Vagina (tissue), 2 donors: ENCODE measurements at regions not wholly inside any gene's neighbourhood (a gene's known extent, or its start where the extent isn't known, plus 50 kb on each side); places are given as distances from the start of the nearest gene placed in this dataset.

Experiments
- DNase-seq, 2 donors: peaks; one replicate each; pipeline ENCODE4 v3.0.0-alpha.2; 2017; ENCODE audit errors: extremely low spot score in 2 of 2
- H3K27ac ChIP-seq: fragments of 200-600 bp; sonication (generic); one replicate; pipeline ENCODE4 v1.5.1; 2019
- H3K27me3 ChIP-seq: fragments of 200-600 bp; sonication (generic); one replicate; pipeline ENCODE4 v1.5.1; 2019
- H3K36me3 ChIP-seq, 2 donors: fragments of 200-600 bp; sonication (generic); one replicate each; pipeline ENCODE4 v1.5.1; 2017 to 2019
- H3K4me1 ChIP-seq: fragments of 200-600 bp; sonication (generic); one replicate; pipeline ENCODE4 v1.5.1; 2019
- H3K4me3 ChIP-seq, 2 donors: fragments of 200-600 bp; sonication (generic); 1 replicate in 1 of 2; 2 replicates in 1 of 2; pipeline ENCODE4 v1.5.1; 2016 to 2019
- H3K9me3 ChIP-seq: fragments of 200-600 bp; sonication (generic); one replicate; pipeline ENCODE4 v1.5.1; 2019
- POLR2A ChIP-seq, 2 donors: fragments of 450-650 bp; IDR thresholded peaks; one replicate each; pipeline ENCODE4 v1.6.1; 2017; ENCODE audit warnings: antibody characterized with exemption in 2 of 2, mild to moderate bottlenecking in 2 of 2, moderate library complexity in 2 of 2
- POLR2AphosphoS5 ChIP-seq, 2 donors: sonication (generic); formaldehyde crosslinking; IDR thresholded peaks; one replicate each; pipeline ENCODE4 v1.9.0; 2017; ENCODE audit warnings: antibody characterized with exemption in 2 of 2, mild to moderate bottlenecking in 2 of 2, low read depth in 1 of 2; ENCODE audit not compliant: insufficient read depth in 1 of 2
- intact Hi-C: fragments of 100-400 bp; cut with DNase I; formaldehyde crosslinking; loops from one replicate; pipeline ENCODE4 v1.15.1; 2023
- TF ChIP-seq, protein P1 (sequence below), 3 experiments: fragments of 450-650 bp in 2 of 3; fragments of 200-600 bp in 1 of 3; sonication (generic) in 1 of 3; IDR thresholded peaks; one replicate each; pipeline ENCODE4 v1.5.1; 2017 to 2019; ENCODE audit warnings: antibody characterized with exemption in 3 of 3, mild to moderate bottlenecking in 2 of 3, moderate library complexity in 2 of 3

- intact Hi-C loops, result no loop called here
- H3K4me3 ChIP-seq, result no peak overlapping the region
- no peaks in the 10 kb centered on the region for H3K9me3 ChIP-seq
- no peak for DNase-seq
- TF ChIP-seq POLR2A (IDR thresholded peaks at IDR 0.05), result no peak
- TF ChIP-seq, protein P1, sequence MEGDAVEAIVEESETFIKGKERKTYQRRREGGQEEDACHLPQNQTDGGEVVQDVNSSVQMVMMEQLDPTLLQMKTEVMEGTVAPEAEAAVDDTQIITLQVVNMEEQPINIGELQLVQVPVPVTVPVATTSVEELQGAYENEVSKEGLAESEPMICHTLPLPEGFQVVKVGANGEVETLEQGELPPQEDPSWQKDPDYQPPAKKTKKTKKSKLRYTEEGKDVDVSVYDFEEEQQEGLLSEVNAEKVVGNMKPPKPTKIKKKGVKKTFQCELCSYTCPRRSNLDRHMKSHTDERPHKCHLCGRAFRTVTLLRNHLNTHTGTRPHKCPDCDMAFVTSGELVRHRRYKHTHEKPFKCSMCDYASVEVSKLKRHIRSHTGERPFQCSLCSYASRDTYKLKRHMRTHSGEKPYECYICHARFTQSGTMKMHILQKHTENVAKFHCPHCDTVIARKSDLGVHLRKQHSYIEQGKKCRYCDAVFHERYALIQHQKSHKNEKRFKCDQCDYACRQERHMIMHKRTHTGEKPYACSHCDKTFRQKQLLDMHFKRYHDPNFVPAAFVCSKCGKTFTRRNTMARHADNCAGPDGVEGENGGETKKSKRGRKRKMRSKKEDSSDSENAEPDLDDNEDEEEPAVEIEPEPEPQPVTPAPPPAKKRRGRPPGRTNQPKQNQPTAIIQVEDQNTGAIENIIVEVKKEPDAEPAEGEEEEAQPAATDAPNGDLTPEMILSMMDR (IDR thresholded peaks at IDR 0.05), result no peak
- no peak for TF ChIP-seq POLR2AphosphoS5 (IDR thresholded peaks at IDR 0.05; ENCODE audit: insufficient read depth in 1 of 2, low read depth in 1 of 2)
- no peaks in the 10 kb centered on the region for H3K4me1 ChIP-seq
- no peaks in the 10 kb centered on the region for H3K27me3 ChIP-seq
- no peak overlapping the region for H3K27ac ChIP-seq
- H3K36me3 ChIP-seq, result no peaks in the 10 kb centered on the region
These were observed 165.7 kb upstream of the KCNJ3 start for GRCh38 chr2:154532763-154533162.

GRCh38 chr2:154533300-154533940 lies 165.1 kb upstream of the KCNJ3 start:
- intact Hi-C loops, result no loop called here
- TF ChIP-seq POLR2AphosphoS5 (IDR thresholded peaks at IDR 0.05; ENCODE audit: insufficient read depth in 1 of 2, low read depth in 1 of 2) (no peak), POLR2A (IDR thresholded peaks at IDR 0.05) (no peak)
- TF ChIP-seq, protein P1 (IDR thresholded peaks at IDR 0.05), result no peak
- H3K27ac ChIP-seq, result no peak overlapping the region
- H3K36me3 ChIP-seq, result no peaks in the 10 kb centered on the region
- H3K4me3 ChIP-seq, result no peak overlapping the region
- DNase-seq, result no peak
- no peaks in the 10 kb centered on the region for H3K9me3 ChIP-seq
- no peaks in the 10 kb centered on the region for H3K4me1 ChIP-seq
- no peaks in the 10 kb centered on the region for H3K27me3 ChIP-seq

DNA sequence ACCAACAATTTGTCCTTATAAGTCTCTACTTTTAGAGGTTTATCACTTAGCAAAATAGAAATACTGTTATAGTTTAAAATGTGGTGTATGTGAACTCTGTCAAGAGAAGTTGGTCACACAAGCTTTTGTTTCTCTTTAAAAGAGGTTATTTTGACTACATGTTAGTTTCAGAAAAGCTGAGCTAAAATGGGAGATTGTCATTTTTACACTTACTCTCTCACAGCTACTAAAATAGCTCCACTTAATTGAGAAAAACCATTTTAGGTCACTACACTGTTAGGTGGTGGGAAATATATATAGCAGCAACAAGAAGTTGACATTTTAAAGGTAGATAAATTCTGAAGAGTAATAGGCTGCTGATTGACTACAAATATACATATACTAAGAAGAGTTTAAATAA lies 161.5 kb upstream of the KCNJ3 start:
- TF ChIP-seq POLR2A (IDR thresholded peaks at IDR 0.05), result no peak
- TF ChIP-seq, protein P1 (IDR thresholded peaks at IDR 0.05), result no peak
- no peak for TF ChIP-seq POLR2AphosphoS5 (IDR thresholded peaks at IDR 0.05; ENCODE audit: insufficient read depth in 1 of 2, low read depth in 1 of 2)
- DNase-seq, result no peak
- Histone ChIP-seq H3K36me3 (no peaks in the 10 kb centered on the region), H3K4me1 (no peaks in the 10 kb centered on the region), H3K27me3 (no peaks in the 10 kb centered on the region), H3K9me3 (no peaks in the 10 kb centered on the region), H3K4me3 (no peak overlapping the region), H3K27ac (no peak overlapping the region)
- intact Hi-C loops, result no loop called here

DNA sequence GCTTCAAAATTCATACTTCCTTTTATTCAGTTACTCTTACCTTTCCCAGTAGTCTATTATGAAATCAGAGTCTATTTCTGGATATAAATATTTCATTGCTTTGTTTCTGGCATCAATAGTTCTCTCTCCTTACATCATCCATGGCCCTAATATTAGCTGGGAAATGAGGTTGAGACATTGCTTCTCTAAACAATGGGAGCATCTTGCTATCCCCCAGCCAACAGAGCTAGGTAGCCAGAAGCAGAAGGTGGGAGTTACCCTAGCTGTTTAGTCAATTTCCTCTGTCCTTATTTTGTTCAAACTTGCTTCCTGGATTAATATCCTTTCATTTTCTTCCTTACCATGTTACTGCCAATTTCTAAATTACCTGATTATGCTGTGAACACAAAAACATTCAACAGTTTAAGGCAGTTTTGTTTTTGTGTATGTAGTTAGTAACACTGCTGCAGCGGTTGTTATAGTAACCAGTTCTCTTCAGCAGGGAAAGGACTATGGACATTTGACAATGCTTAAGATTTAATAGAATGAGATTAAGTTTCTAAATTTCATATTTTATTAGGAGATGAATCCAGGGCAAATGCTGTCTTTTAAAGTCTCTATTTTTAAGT lies 160.5 kb upstream of the KCNJ3 start:
- no peaks in the 10 kb centered on the region for H3K27me3 ChIP-seq
- no peak overlapping the region for H3K27ac ChIP-seq
- no peaks in the 10 kb centered on the region for H3K4me1 ChIP-seq
- intact Hi-C loops, result no loop called here
- no peak overlapping the region for H3K4me3 ChIP-seq
- no peaks in the 10 kb centered on the region for H3K36me3 ChIP-seq
- TF ChIP-seq, protein P1 (IDR thresholded peaks at IDR 0.05), result no peak
- no peak for TF ChIP-seq POLR2AphosphoS5 (IDR thresholded peaks at IDR 0.05; ENCODE audit: insufficient read depth in 1 of 2, low read depth in 1 of 2)
- TF ChIP-seq POLR2A (IDR thresholded peaks at IDR 0.05), result no peak
- no peaks in the 10 kb centered on the region for H3K9me3 ChIP-seq
- no peak for DNase-seq

GRCh38 chr2:154546341-154546740 lies 152.2 kb upstream of the KCNJ3 start:
- no peak for DNase-seq
- Histone ChIP-seq H3K27ac (no peak overlapping the region), H3K9me3 (no peaks in the 10 kb centered on the region), H3K36me3 (no peaks in the 10 kb centered on the region), H3K4me1 (no peaks in the 10 kb centered on the region), H3K4me3 (no peak overlapping the region), H3K27me3 (no peaks in the 10 kb centered on the region)
- intact Hi-C loops, result no loop called here
- no peak for TF ChIP-seq POLR2AphosphoS5 (IDR thresholded peaks at IDR 0.05; ENCODE audit: insufficient read depth in 1 of 2, low read depth in 1 of 2)
- no peak for TF ChIP-seq POLR2A (IDR thresholded peaks at IDR 0.05)
- TF ChIP-seq, protein P1 (IDR thresholded peaks at IDR 0.05), result no peak
